ENCODE measurements at regions not wholly inside any gene's neighbourhood (a gene's known extent, or its start where the extent isn't known, plus 50 kb on each side); places are given as distances from the start of the nearest gene placed in this dataset.
"Not testable (repeated sequence)": the region's sequence is repeated elsewhere in the genome, so short reads cannot be mapped to it uniquely, and the experiment has no call there.

GRCh38 chr4:155439760-155440159 lies 63.0 kb upstream of the MAP9 start:
- not testable (repeated sequence) for TF ChIP-seq CTCF, POLR2A, EP300, POLR2AphosphoS5 (IDR thresholded peaks at IDR 0.05)

Data from sigmoid colon (tissue), 4 donors.